Panc1 (cell line): ENCODE measurements at regions not wholly inside any gene's neighbourhood (a gene's known extent, or its start where the extent isn't known, plus 50 kb on each side); places are given as distances from the start of the nearest gene placed in this dataset.
"Not testable (repeated sequence)": the region's sequence is repeated elsewhere in the genome, so short reads cannot be mapped to it uniquely, and the experiment has no call there.

Experiments
- ATAC-seq: fragments of 200-7000 bp; cut with Tn5 transposase; 2 replicates; pipeline ENCODE4 v1.9.1; 2020; ENCODE audit warnings: mild to moderate bottlenecking, moderate library complexity
- BruUV-seq: library from RNA; stranded (reverse); fragments of 400-500 nt; replicated peaks from 2 replicates; lab custom pipeline; 2021; lab: Mats Ljungman, UMichigan
- CTCF ChIA-PET: fragments of 300-600 bp; sonication (Branson Sonifier 250); formaldehyde crosslinking; loops from one replicate; lab custom pipeline; 2022; ENCODE audit warnings: antibody characterized with exemption; lab: Charles Lee
- POLR2A ChIA-PET: fragments of 300-600 bp; sonication (Branson Sonifier 250); formaldehyde crosslinking; loops from one replicate; lab custom pipeline; 2022; ENCODE audit warnings: antibody characterized with exemption; lab: Charles Lee
- DNase-seq: peaks from one replicate; pipeline ENCODE4 v3.0.0-alpha.2; 2010; ENCODE audit warnings: low read depth, low spot score
- H3K27ac ChIP-seq: 2 replicates; pipeline ENCODE4 v1.5.1; 2011; ENCODE audit warnings: mild to moderate bottlenecking, low read length, inconsistent platforms
- H3K27me3 ChIP-seq: fragments of 200-500 bp; sonication (Bioruptor generic); 2 replicates; pipeline ENCODE4 v1.6.0; 2014; ENCODE audit warnings: low read length, inconsistent platforms; ENCODE audit not compliant: control insufficient read depth, insufficient read depth
- H3K36me3 ChIP-seq: fragments of 200-500 bp; sonication (Bioruptor generic); 2 replicates; pipeline ENCODE4 v1.5.1; 2014; ENCODE audit warnings: inconsistent platforms, mild to moderate bottlenecking, low read length, moderate library complexity; ENCODE audit not compliant: control insufficient read depth, insufficient read depth
- H3K4me1 ChIP-seq: 2 replicates; pipeline ENCODE4 v1.5.1; 2011; ENCODE audit warnings: inconsistent platforms, mild to moderate bottlenecking, low read length, moderate library complexity; ENCODE audit not compliant: control insufficient read depth, insufficient read depth
- H3K4me3 ChIP-seq, 2 experiments: 2 replicates each; pipeline ENCODE4 v1.5.1; 2011 to 2012; ENCODE audit warnings: low read depth in 2 of 2, low read length in 2 of 2, mild to moderate bottlenecking in 2 of 2, inconsistent platforms in 1 of 2, moderate library complexity in 1 of 2
- H3K9me3 ChIP-seq: fragments of 200-500 bp; sonication (Bioruptor generic); 2 replicates; pipeline ENCODE4 v1.5.1; 2014; ENCODE audit warnings: low read depth, mild to moderate bottlenecking, inconsistent platforms, low read length, moderate library complexity; ENCODE audit not compliant: control insufficient read depth, insufficient read depth
- CTCF ChIP-seq: fragments of 450-650 bp; IDR thresholded peaks from 2 replicates; pipeline ENCODE4 v1.5.1; 2017; ENCODE audit warnings: mild to moderate bottlenecking
- POLR2AphosphoS5 ChIP-seq: IDR thresholded peaks from 2 replicates; pipeline ENCODE4 v1.6.1; 2012; ENCODE audit warnings: mild to moderate bottlenecking, low read depth, low read length, moderate library complexity
- REST ChIP-seq, 2 experiments: IDR thresholded peaks; 2 replicates each; pipeline ENCODE4 v1.6.1; 2011 to 2012; ENCODE audit warnings: low read depth in 2 of 2, control low read depth in 1 of 2, low read length in 1 of 2, mild to moderate bottlenecking in 1 of 2, moderate library complexity in 1 of 2; ENCODE audit not compliant: insufficient read depth in 1 of 2
- SIN3A ChIP-seq: IDR thresholded peaks from 2 replicates; pipeline ENCODE4 v1.6.1; 2012; ENCODE audit warnings: low read depth, mild to moderate bottlenecking, low read length, moderate library complexity, borderline replicate concordance; ENCODE audit not compliant: insufficient read depth
- TCF7L2 ChIP-seq: IDR thresholded peaks from 2 replicates; pipeline ENCODE4 v1.6.1; 2011; ENCODE audit warnings: mild to moderate bottlenecking, low read depth, low read length, inconsistent platforms
- in situ Hi-C: cut with HindIII; loops from 2 replicates; pipeline ENCODE4 v1.10.0; 2016; ENCODE audit warnings: low sequenced_read_pairs, low pct_unique_long_range_greater_than_20kb
- intact Hi-C: fragments of 100-400 bp; cut with micrococcal nuclease; formaldehyde crosslinking; loops from one replicate; pipeline ENCODE4 v1.10.0; 2022; ENCODE audit not compliant: unreplicated experiment

GRCh38 chr12:114529966-114530365 is 124.0 kb upstream of the TBX5 start:
- no TSS peak for BruUV-seq
- H3K36me3 ChIP-seq: no peaks in the 10 kb centered on the region
- intact Hi-C loops: no loop called here
- H3K27ac ChIP-seq: no peak overlapping the region
- DNase-seq (no peak), ATAC-seq (no peak)
- H3K9me3 ChIP-seq: no peaks in the 10 kb centered on the region
- ChIA-PET CTCF (no interaction called here), POLR2A (no interaction called here)
- H3K27me3 ChIP-seq: 0 out of 2 replicates have a peak, but pooled peaks cover 2% of the 10 kb centered on the region
- H3K4me1 ChIP-seq: no peaks in the 10 kb centered on the region
- H3K4me3 ChIP-seq: no peak overlapping the region
- TF ChIP-seq POLR2AphosphoS5: no peak
- no peak for TF ChIP-seq SIN3A
- no peak for TF ChIP-seq CTCF
- no peak for TF ChIP-seq TCF7L2
- TF ChIP-seq REST (IDR thresholded peaks at IDR 0.05; ENCODE audit: insufficient read depth in 1 of 2, low read depth in 2 of 2, low read length in 1 of 2): no peak
- in situ Hi-C loops: no loop called here

GRCh38 chr12:114528766-114529165 is 122.8 kb upstream of the TBX5 start:
- ATAC-seq: no peak
- H3K4me1 ChIP-seq: no peaks in the 10 kb centered on the region
- CTCF ChIA-PET: no interaction called here
- H3K4me3 ChIP-seq: no peak overlapping the region
- intact Hi-C loops (no loop called here), in situ Hi-C loops (no loop called here)
- no peak for TF ChIP-seq CTCF
- no peak for TF ChIP-seq TCF7L2
- TF ChIP-seq REST (IDR thresholded peaks at IDR 0.05; ENCODE audit: insufficient read depth in 1 of 2, low read depth in 2 of 2, low read length in 1 of 2): no peak
- no peak for TF ChIP-seq POLR2AphosphoS5
- TF ChIP-seq SIN3A: no peak
- H3K27me3 ChIP-seq: 0 out of 2 replicates have a peak, but pooled peaks cover 2% of the 10 kb centered on the region
- H3K36me3 ChIP-seq: no peaks in the 10 kb centered on the region
- DNase-seq: no peak
- H3K27ac ChIP-seq: no peak overlapping the region
- BruUV-seq: no TSS peak
- POLR2A ChIA-PET: no interaction called here
- no peaks in the 10 kb centered on the region for H3K9me3 ChIP-seq

- H3K27ac ChIP-seq, ATAC-seq, CTCF ChIA-PET, BruUV-seq, H3K4me1 ChIP-seq, H3K4me3 ChIP-seq, H3K9me3 ChIP-seq, in situ Hi-C loops, intact Hi-C loops, POLR2A ChIA-PET, H3K36me3 ChIP-seq, DNase-seq: not testable (repeated sequence)
- peaks cover 12% of the 10 kb centered on the region for H3K27me3 ChIP-seq
Observed at GRCh38 chr12:114521160-114521559, 115.2 kb upstream of the TBX5 start.
